ENCODE measurements at regions not wholly inside any gene's neighbourhood (a gene's known extent, or its start where the extent isn't known, plus 50 kb on each side); places are given as distances from the start of the nearest gene placed in this dataset.
"Not testable (repeated sequence)": the region's sequence is repeated elsewhere in the genome, so short reads cannot be mapped to it uniquely, and the experiment has no call there.

DNA sequence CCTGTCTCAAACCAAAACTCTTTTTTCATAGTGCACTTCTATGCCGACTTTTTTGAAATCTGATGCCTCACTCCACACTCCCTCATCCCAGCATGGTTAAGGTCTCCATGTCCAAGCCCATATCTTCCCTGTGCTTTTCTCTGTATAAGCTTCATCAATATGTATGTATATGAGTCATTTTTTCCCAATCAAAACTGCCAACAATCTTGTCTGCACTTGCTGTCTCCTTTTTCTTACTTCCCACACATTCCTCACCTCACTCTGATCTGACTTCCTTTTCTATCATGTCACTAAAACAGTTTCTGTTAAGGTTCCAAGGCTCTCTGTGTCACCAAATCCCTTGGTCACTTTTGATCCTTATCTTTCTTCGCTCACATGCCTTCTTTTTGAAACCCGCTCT lies 88.2 kb upstream of the GPR50 start:
- no peaks in the 10 kb centered on the region for H4K20me1 ChIP-seq (ENCODE audit: insufficient read depth, low read length)
- no peak overlapping the region for H3K9ac ChIP-seq (ENCODE audit: low read length)
- H3K4me1 ChIP-seq (ENCODE audit: insufficient read depth, low read length, severe bottlenecking), result no peaks in the 10 kb centered on the region
- no peaks in the 10 kb centered on the region for H3K79me2 ChIP-seq (ENCODE audit: insufficient read depth, low read length)
- no peak overlapping the region for H3K4me3 ChIP-seq (ENCODE audit: low read depth, low read length, poor library complexity, severe bottlenecking)
- no peaks in the 10 kb centered on the region for H3K9me3 ChIP-seq (ENCODE audit: low read length)
- H3K4me2 ChIP-seq (ENCODE audit: low read length), result no peak overlapping the region
- no peaks in the 10 kb centered on the region for H3F3A ChIP-seq (ENCODE audit: insufficient read depth, low read length)
- TF ChIP-seq CTCF (IDR thresholded peaks at IDR 0.05; ENCODE audit: low read length) (no peak), EZH2 (IDR thresholded peaks at IDR 0.05; ENCODE audit: borderline replicate concordance, low read length) (no peak)
- H3K36me3 ChIP-seq (ENCODE audit: insufficient read depth, low read length), result no peaks in the 10 kb centered on the region
- no peak overlapping the region for H3K27ac ChIP-seq (ENCODE audit: low read depth, low read length, poor library complexity, severe bottlenecking)
- no peaks in the 10 kb centered on the region for H3K9me2 ChIP-seq (ENCODE audit: low read depth, low read length)
- H3K27me3 ChIP-seq (ENCODE audit: insufficient read depth, low read length), result no peaks in the 10 kb centered on the region
- H2AFZ ChIP-seq (ENCODE audit: low read length), result no peak overlapping the region

DNA sequence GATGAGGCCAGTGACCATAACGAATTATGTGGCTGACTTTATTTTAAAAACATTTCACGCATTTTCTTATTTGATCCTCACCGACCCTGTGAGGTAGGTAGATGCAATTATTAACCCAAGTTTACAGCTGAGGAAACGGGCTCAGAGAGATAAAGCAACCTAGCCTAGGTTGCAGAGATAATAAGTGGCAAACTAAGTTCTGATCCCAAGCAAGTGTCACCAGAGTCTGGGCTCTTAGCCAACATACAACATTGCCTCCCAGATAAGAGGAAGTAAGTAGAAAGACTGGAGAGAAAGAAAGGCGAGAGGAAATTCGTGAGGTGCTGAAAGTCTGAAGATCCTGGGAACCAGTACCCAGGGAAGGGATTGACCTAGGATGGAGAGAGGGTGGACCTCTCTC lies 77.4 kb upstream of the GPR50 start:
- no peaks in the 10 kb centered on the region for H3F3A ChIP-seq (ENCODE audit: insufficient read depth, low read length)
- no peak overlapping the region for H3K9ac ChIP-seq (ENCODE audit: low read length)
- H4K20me1 ChIP-seq (ENCODE audit: insufficient read depth, low read length), result no peaks in the 10 kb centered on the region
- no peak overlapping the region for H2AFZ ChIP-seq (ENCODE audit: low read length)
- no peaks in the 10 kb centered on the region for H3K9me2 ChIP-seq (ENCODE audit: low read depth, low read length)
- TF ChIP-seq CTCF (IDR thresholded peaks at IDR 0.05; ENCODE audit: low read length), result no peak
- TF ChIP-seq EZH2 (IDR thresholded peaks at IDR 0.05; ENCODE audit: borderline replicate concordance, low read length), result no peak
- no peaks in the 10 kb centered on the region for H3K9me3 ChIP-seq (ENCODE audit: low read length)
- no peaks in the 10 kb centered on the region for H3K79me2 ChIP-seq (ENCODE audit: insufficient read depth, low read length)
- no peaks in the 10 kb centered on the region for H3K4me1 ChIP-seq (ENCODE audit: insufficient read depth, low read length, severe bottlenecking)
- no peak overlapping the region for H3K4me3 ChIP-seq (ENCODE audit: low read depth, low read length, poor library complexity, severe bottlenecking)
- H3K27ac ChIP-seq (ENCODE audit: low read depth, low read length, poor library complexity, severe bottlenecking), result no peak overlapping the region
- H3K4me2 ChIP-seq (ENCODE audit: low read length), result no peak overlapping the region
- no peaks in the 10 kb centered on the region for H3K27me3 ChIP-seq (ENCODE audit: insufficient read depth, low read length)
- no peaks in the 10 kb centered on the region for H3K36me3 ChIP-seq (ENCODE audit: insufficient read depth, low read length)

DNA sequence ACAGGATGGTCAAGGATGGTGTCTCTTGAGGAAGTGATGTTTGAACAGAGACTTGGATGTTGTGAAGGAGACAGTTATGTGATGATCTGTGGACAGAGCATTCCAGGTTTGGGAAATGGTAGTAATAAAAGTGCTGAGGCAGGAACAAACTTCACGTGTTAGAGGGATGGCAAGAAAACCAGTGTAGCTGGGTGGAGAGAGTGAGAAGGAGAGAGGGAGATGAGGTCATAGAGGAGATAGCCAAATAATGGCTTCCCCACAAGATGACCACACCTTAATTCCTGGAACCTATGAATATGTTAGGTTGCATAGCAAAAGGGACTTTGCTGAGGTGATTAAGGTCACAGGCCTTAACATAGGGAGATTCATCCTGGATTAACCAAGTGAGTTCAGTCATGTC lies 75.6 kb upstream of the GPR50 start:
- no peaks in the 10 kb centered on the region for H3K9me2 ChIP-seq (ENCODE audit: low read depth, low read length)
- no peaks in the 10 kb centered on the region for H3K79me2 ChIP-seq (ENCODE audit: insufficient read depth, low read length)
- H4K20me1 ChIP-seq (ENCODE audit: insufficient read depth, low read length), result no peaks in the 10 kb centered on the region
- no peaks in the 10 kb centered on the region for H3K36me3 ChIP-seq (ENCODE audit: insufficient read depth, low read length)
- no peak overlapping the region for H3K27ac ChIP-seq (ENCODE audit: low read depth, low read length, poor library complexity, severe bottlenecking)
- H3K4me3 ChIP-seq (ENCODE audit: low read depth, low read length, poor library complexity, severe bottlenecking), result no peak overlapping the region
- H3K9me3 ChIP-seq (ENCODE audit: low read length), result no peaks in the 10 kb centered on the region
- TF ChIP-seq EZH2 (IDR thresholded peaks at IDR 0.05; ENCODE audit: borderline replicate concordance, low read length), result no peak
- TF ChIP-seq CTCF (IDR thresholded peaks at IDR 0.05; ENCODE audit: low read length), result no peak
- H3K4me1 ChIP-seq (ENCODE audit: insufficient read depth, low read length, severe bottlenecking), result no peaks in the 10 kb centered on the region
- H3K9ac ChIP-seq (ENCODE audit: low read length), result no peak overlapping the region
- no peaks in the 10 kb centered on the region for H3F3A ChIP-seq (ENCODE audit: insufficient read depth, low read length)
- no peaks in the 10 kb centered on the region for H3K27me3 ChIP-seq (ENCODE audit: insufficient read depth, low read length)
- H3K4me2 ChIP-seq (ENCODE audit: low read length), result no peak overlapping the region
- H2AFZ ChIP-seq (ENCODE audit: low read length), result no peak overlapping the region

DNA sequence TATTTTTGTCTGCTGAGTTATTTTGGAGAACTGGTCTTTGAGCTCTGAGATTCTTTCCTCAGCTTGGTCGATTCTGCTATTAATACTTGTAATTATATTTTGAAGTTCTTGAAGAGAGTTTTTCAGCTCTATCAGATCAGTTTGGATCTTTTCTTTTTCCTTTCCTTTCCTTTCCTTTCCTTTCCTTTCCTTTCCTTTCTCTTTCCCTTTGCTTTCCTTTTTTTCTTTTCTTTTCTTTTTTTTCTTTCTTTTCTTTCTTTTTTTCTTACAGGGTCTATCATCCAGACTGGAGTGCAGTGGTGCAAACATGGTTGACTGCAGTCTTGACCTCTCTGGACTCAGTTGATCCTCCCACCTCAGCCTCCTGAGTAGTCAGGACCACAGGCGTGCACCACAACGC lies 63.2 kb upstream of the GPR50 start:
- not testable (repeated sequence) for H3K9me3 ChIP-seq (ENCODE audit: low read length); H3K9me2 ChIP-seq (ENCODE audit: low read depth, low read length); H3F3A ChIP-seq (ENCODE audit: insufficient read depth, low read length); H3K27me3 ChIP-seq (ENCODE audit: insufficient read depth, low read length); H4K20me1 ChIP-seq (ENCODE audit: insufficient read depth, low read length); H3K9ac ChIP-seq (ENCODE audit: low read length); H3K4me3 ChIP-seq (ENCODE audit: low read depth, low read length, poor library complexity, severe bottlenecking); H3K4me1 ChIP-seq (ENCODE audit: insufficient read depth, low read length, severe bottlenecking); H3K79me2 ChIP-seq (ENCODE audit: insufficient read depth, low read length); H2AFZ ChIP-seq (ENCODE audit: low read length); H3K36me3 ChIP-seq (ENCODE audit: insufficient read depth, low read length); H3K27ac ChIP-seq (ENCODE audit: low read depth, low read length, poor library complexity, severe bottlenecking); H3K4me2 ChIP-seq (ENCODE audit: low read length)

All from OCI-LY1 (cell line).